ENCODE measurements at regions not wholly inside any gene's neighbourhood (a gene's known extent, or its start where the extent isn't known, plus 50 kb on each side); places are given as distances from the start of the nearest gene placed in this dataset.

DNA sequence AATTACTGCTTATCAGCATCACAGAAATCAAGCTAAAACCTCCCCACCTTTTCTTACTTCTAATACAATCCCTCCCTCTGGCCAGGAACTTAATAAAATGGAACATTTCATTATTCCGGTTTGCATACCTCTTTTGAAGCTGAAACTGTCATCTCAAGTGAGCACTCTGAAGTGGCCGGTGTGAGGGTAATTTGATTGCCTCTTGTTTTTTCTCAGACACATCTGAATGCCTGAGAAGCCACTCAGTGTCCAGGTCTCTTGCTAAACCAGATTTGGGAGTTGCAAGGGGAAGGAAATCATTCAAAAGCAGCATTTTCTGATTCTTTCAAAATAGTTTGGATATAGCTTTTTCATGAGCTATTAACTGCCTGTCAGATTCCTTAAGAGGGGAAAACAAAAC, 190.3 kb downstream of the C1D start:
- Mint-ChIP-seq H3K27ac (no peak overlapping the region), H3K27me3 (peaks cover 26% of the 10 kb centered on the region), H3K4me1 (no peaks in the 10 kb centered on the region), H3K4me3 (no peak overlapping the region), H3K36me3 (ENCODE audit: low read depth) (no peaks in the 10 kb centered on the region), H3K9me3 (no peaks in the 10 kb centered on the region)
- no peak for ATAC-seq (replicated peaks)

DNA sequence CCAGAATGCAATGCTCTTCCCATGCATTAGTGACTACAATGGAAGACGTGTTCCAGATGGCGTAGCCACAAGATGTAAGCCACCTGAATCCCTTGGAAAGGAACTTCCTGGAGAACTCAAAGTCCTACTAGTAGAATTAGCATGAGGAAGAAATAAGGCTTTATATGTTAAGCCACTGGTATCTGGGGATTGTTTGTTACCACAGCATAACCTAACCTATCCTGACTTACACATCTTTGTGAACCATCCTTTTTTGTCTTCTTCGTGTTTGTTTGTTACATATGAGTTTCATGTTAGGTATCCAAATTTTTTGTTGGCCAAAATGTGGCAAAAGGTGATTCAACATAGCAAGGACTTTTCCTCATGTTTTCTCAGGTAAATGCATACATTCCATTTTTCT, 188.9 kb downstream of the C1D start:
- H3K4me3 Mint-ChIP-seq, result no peak overlapping the region
- no peaks in the 10 kb centered on the region for H3K9me3 Mint-ChIP-seq
- no peaks in the 10 kb centered on the region for H3K36me3 Mint-ChIP-seq (ENCODE audit: low read depth)

DNA sequence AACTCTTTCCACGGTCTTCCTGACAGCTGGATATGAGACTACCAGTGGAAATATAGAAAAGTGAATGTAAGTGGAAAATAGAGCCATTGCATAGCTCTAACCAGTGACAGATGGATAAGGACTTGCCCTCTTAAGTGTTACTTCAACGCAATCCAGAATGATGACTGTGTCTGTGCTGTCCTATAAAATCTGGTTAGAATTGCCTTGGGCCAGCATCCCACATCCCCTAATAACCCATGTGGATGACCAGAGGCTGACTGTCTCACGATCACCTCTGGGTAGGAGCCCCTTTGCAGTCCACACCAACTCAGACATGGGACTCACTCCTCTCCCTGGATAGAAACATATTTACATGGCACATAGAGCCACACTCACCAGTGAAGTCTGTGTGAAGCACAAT, 186.6 kb downstream of the C1D start:
- Mint-ChIP-seq H3K4me3 (no peak overlapping the region), H3K36me3 (ENCODE audit: low read depth) (no peaks in the 10 kb centered on the region), H3K27ac (no peak overlapping the region), H3K9me3 (no peaks in the 10 kb centered on the region), H3K4me1 (no peaks in the 10 kb centered on the region), H3K27me3 (peaks cover 16% of the 10 kb centered on the region)
- ATAC-seq (replicated peaks), result no peak

More for the DNA sequence above, 188.9 kb downstream of the C1D start:
- Mint-ChIP-seq H3K27me3 (peaks cover 23% of the 10 kb centered on the region), H3K4me1 (no peaks in the 10 kb centered on the region), H3K27ac (no peak overlapping the region)
- no peak for ATAC-seq (replicated peaks)

DNA sequence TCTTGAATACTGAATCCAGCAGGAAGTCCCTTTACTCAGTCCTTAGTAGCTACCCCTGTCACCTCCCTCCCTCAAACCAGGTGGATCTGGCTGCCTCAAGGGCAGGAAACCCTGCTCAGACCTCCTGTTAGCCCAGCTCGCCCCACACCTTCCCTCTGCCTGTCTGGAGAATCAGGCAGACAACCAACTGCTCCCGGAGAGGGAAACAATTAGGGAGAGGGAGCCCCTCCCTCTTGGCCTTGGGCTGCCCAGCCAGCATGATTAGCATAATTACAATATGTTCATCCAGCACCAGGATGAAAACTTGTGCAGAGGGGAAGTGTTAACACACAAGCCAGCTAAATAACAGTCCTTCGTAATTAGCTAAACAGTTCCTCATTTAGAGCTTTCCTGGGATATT, 185.5 kb downstream of the C1D start:
- no peak overlapping the region for H3K27ac Mint-ChIP-seq
- no peaks in the 10 kb centered on the region for H3K36me3 Mint-ChIP-seq (ENCODE audit: low read depth)
- no peaks in the 10 kb centered on the region for H3K9me3 Mint-ChIP-seq
- H3K4me3 Mint-ChIP-seq, result no peak overlapping the region
- peaks cover 13% of the 10 kb centered on the region for H3K27me3 Mint-ChIP-seq
- H3K4me1 Mint-ChIP-seq, result no peaks in the 10 kb centered on the region
- ATAC-seq (replicated peaks), result no peak

DNA sequence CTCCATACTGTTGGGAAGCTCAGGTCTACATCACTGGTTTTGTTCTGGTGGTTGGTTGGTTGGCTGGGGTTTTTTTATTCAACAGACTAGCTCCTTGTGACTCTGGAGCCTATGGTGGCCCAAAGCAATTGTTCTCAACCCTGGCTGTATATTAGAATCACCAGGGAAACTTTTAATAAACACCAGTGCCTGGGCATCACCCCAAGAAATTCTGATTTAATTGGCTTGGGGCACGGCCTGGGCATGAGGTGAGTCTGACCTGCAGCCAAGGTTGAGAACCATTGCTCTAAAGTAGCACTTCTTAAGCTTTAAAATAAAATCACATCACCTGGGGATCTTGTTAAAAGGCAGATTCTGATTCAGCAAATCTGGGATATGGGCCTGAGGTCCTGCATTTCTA, 184.1 kb downstream of the C1D start:
- ATAC-seq (replicated peaks), result no peak
- H3K27me3 Mint-ChIP-seq, result peaks cover 13% of the 10 kb centered on the region

DNA sequence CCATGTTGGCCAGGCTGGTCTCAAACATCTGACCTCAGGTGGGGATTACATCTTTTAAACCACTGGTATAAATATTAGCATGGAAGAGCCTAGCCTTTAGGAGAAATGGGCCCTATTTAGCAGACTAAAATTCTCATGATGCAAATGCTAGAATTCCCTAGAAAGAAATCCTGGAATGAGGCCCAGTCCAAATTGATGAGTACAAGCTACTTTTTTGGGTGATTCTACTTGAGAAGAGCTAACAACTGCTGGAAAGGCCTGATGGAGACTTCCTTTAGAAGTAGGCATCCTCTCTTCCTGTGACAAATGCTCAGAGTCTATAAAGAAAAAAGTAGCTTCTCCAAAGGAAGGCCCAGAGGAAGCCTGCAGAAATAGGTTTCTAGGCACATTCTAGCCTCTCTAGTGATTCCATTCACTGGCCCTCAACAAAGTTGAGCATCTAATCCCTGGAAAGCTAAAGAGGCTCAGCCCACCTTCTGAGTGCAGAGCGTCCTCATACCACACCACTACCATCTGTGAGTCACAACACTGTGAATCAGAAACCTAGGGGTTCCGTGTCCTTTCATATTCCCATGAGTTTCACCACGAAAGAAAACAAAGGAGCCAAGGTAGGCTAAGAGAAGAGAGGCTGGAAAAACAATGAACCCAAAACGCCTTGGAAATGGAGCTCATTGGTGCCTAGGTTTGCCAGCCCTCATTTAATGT, 183.1 kb downstream of the C1D start:
- no peak overlapping the region for H3K27ac Mint-ChIP-seq
- H3K27me3 Mint-ChIP-seq, result peaks cover 13% of the 10 kb centered on the region
- no peaks in the 10 kb centered on the region for H3K4me1 Mint-ChIP-seq
- H3K36me3 Mint-ChIP-seq (ENCODE audit: low read depth), result no peaks in the 10 kb centered on the region
- H3K4me3 Mint-ChIP-seq, result no peak overlapping the region
- H3K9me3 Mint-ChIP-seq, result no peaks in the 10 kb centered on the region
- ATAC-seq (replicated peaks), result no peak

More for the DNA sequence above, 184.1 kb downstream of the C1D start:
- H3K36me3 Mint-ChIP-seq (ENCODE audit: low read depth), result no peaks in the 10 kb centered on the region
- H3K4me1 Mint-ChIP-seq, result no peaks in the 10 kb centered on the region
- no peak overlapping the region for H3K27ac Mint-ChIP-seq
- no peaks in the 10 kb centered on the region for H3K9me3 Mint-ChIP-seq
- no peak overlapping the region for H3K4me3 Mint-ChIP-seq

DNA sequence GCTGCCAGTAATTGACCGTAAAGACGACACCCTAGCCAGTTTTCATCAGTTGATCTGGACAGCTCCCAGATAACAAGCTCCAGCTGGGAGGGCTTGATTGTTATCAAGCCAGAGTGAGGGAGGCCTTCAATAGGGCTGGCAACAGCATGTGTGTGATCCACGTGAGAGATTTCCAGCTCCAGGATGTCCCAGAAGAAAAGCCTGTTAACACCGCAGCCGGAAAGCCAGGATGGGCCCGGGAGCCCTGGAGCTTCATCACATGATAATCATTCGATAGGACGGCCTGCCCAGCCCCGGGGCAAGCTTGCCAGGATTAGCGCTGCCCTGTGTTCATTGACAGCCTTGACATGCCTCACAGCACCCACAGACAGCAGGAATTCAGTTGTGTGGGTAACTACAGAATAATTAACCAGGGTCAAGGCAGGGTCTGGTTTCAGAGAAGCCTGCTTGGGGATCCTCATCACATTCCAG, 182.5 kb downstream of the C1D start:
- H3K36me3 Mint-ChIP-seq (ENCODE audit: low read depth), result no peaks in the 10 kb centered on the region
- peaks cover 13% of the 10 kb centered on the region for H3K27me3 Mint-ChIP-seq
- no peaks in the 10 kb centered on the region for H3K9me3 Mint-ChIP-seq
- no peaks in the 10 kb centered on the region for H3K4me1 Mint-ChIP-seq
- H3K27ac Mint-ChIP-seq, result no peak overlapping the region
- ATAC-seq (replicated peaks), result no peak
- H3K4me3 Mint-ChIP-seq, result no peak overlapping the region

DNA sequence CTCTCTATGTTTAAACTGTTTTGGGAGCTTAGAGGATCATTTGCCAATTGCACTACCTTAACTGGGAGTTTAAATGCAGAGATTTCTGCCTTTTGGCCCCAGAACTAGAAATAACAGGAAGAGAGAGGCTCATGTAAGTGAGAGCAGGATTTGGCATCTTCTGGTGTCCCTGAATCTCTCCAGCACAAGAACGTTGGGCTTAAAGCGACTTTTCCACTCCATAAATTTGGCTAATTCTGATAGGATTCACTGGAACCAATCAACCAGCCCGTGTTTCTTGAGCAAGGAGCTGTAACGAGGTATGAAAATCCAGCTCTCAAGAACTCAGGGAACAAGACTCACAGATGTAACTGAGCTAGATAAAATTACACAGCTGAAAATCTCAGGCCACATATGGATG, 181.0 kb downstream of the C1D start:
- H3K27ac Mint-ChIP-seq, result no peak overlapping the region
- H3K36me3 Mint-ChIP-seq (ENCODE audit: low read depth), result no peaks in the 10 kb centered on the region
- peaks cover 6% of the 10 kb centered on the region for H3K27me3 Mint-ChIP-seq
- no peak overlapping the region for H3K4me3 Mint-ChIP-seq
- H3K4me1 Mint-ChIP-seq, result no peaks in the 10 kb centered on the region
- ATAC-seq (replicated peaks), result no peak
- H3K9me3 Mint-ChIP-seq, result no peaks in the 10 kb centered on the region

DNA sequence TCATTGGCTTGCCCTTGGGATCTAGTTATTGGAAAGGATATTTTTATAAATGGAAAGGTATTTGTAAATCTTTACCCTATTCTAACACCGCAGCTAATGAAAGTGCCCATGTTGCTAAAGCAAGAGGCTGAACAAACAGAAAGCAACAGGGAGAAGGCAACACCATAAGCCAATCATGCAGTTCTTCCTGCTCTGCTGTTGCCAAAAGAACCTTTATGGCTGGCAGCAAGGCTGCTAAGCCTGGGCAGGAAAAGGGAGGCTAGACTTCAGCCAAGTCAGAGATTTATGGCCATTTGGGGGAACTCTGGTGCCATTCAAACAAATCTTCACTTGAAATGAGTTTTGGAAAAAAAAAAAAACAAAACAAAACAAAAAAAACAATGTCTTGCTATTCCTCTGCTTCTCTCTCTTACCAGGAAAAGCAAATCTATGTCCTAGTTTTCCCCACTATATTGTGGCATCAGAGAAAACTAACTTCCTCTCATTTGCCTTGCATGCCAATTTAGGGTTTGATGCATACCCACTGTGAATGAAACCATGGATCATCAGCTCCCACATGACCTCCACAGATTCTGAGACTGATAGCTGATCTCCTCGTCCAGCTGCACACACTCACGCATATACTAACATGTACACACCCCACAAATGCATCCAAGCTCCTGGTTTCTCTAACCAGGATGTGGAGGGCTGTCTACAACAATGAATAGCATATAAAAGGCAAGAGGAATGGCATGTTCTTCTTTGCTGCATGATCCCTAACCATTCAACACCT, 179.3 kb downstream of the C1D start:
- Mint-ChIP-seq H3K36me3 (ENCODE audit: low read depth) (no peaks in the 10 kb centered on the region), H3K4me1 (no peaks in the 10 kb centered on the region), H3K4me3 (no peak overlapping the region), H3K9me3 (no peaks in the 10 kb centered on the region), H3K27ac (no peak overlapping the region), H3K27me3 (peaks cover 3% of the 10 kb centered on the region)
- no peak for ATAC-seq (replicated peaks)

DNA sequence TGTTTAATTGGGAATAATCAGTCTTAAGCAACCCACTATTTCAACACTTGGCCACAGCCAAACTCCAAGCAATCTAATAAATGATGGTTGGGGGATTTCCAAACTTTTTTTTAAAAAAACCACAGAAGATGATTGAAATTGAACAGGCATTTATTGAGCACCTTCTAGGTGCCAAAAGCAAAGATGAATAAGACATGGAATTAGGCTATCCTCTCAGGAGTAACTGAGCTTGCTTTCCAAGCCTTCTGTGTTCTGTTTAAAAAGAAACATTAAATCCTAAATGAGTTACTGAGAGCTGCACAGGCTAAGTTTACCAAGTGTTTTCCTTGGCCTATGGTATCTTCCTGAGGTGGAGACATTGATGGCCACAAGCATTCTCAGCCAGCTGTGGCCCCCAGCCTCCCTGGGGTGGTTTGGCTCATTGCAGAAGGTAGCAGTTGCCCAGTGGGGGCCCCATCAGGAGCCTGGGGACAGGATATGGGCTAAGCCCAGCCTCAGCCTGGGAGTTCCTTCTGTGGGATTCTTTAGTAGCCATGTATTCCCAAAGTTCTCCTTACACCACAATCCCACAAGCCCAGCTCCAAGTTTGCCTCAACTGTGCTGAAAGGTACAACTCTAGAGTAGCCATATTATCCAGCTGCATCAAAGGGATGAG, 174.3 kb downstream of the C1D start:
- Mint-ChIP-seq H3K27me3 (peaks cover 3% of the 10 kb centered on the region), H3K36me3 (ENCODE audit: low read depth) (no peaks in the 10 kb centered on the region), H3K4me3 (no peak overlapping the region), H3K27ac (no peak overlapping the region), H3K9me3 (no peaks in the 10 kb centered on the region), H3K4me1 (no peaks in the 10 kb centered on the region)
- no peak for ATAC-seq (replicated peaks)

DNA sequence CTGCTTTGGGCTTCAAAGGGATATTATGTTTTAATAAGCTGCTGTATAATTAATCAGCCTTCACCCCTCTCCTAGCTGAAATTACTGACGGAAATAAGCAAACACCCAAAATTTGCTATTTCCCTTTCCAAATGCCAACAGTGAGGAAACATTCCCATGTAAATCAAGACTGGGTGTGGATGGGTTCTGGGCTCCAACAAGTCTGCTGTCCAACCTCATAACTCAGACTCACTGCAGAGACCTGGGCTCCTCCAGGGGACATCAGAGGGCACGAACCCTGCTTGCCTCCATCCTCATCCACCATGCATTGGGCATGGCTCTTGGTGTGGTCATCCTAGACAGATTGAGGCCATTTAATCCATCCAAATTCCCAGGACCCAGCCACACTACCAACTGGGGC, 173.7 kb downstream of the C1D start:
- H3K4me1 Mint-ChIP-seq, result no peaks in the 10 kb centered on the region
- no peak for ATAC-seq (replicated peaks)
- H3K36me3 Mint-ChIP-seq (ENCODE audit: low read depth), result no peaks in the 10 kb centered on the region
- H3K27me3 Mint-ChIP-seq, result peaks cover 7% of the 10 kb centered on the region
- H3K9me3 Mint-ChIP-seq, result no peaks in the 10 kb centered on the region
- H3K4me3 Mint-ChIP-seq, result no peak overlapping the region
- no peak overlapping the region for H3K27ac Mint-ChIP-seq

DNA sequence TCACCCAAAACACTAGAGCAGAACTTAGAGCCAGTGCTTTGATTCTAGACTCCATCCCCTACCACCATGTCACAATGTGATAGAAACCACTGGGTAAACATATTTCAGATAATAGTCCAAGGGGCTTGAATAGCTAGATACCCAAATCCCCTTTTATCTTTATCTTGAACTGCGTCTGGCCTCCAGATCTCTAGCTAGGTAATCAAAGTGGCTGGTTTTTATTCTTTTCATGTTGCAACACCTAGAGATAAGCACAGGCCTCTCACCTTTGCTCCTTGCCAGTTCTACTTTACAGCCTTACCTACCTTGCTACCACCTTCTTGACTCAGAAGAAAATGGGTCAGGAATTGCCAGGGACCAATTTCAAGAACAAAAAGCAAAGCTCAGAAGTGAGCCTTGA, 171.2 kb downstream of the C1D start:
- no peaks in the 10 kb centered on the region for H3K4me1 Mint-ChIP-seq
- peaks cover 13% of the 10 kb centered on the region for H3K27me3 Mint-ChIP-seq
- H3K9me3 Mint-ChIP-seq, result no peaks in the 10 kb centered on the region
- no peaks in the 10 kb centered on the region for H3K36me3 Mint-ChIP-seq (ENCODE audit: low read depth)
- ATAC-seq (replicated peaks), result no peak
- no peak overlapping the region for H3K27ac Mint-ChIP-seq
- no peak overlapping the region for H3K4me3 Mint-ChIP-seq

DNA sequence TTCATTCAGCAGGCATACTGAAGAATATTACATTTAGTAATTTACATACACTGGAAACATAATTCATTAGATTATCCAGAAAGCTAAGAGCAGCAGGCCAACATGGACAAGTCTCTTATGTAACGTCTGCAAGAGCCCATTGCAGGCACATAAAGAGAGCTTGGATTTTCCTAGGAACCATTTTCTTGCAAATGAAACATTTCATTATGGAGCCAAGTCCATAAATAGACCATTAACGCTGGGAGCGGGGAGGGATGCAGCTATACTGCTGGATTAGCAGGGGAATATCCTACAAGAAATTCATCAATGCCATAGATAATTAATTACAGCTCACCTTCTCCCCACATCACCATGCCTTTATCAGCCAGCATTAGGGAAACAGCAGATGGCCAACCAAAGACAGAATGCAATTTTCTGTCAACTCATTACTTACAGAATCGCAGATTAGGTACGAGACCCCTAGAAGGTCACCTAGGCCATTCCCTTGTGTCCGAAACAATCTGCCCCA, 170.4 kb downstream of the C1D start:
- no peaks in the 10 kb centered on the region for H3K36me3 Mint-ChIP-seq (ENCODE audit: low read depth)
- peaks cover 13% of the 10 kb centered on the region for H3K27me3 Mint-ChIP-seq
- ATAC-seq (replicated peaks), result no peak
- no peaks in the 10 kb centered on the region for H3K9me3 Mint-ChIP-seq
- H3K4me3 Mint-ChIP-seq, result no peak overlapping the region
- no peaks in the 10 kb centered on the region for H3K4me1 Mint-ChIP-seq
- H3K27ac Mint-ChIP-seq, result no peak overlapping the region

DNA sequence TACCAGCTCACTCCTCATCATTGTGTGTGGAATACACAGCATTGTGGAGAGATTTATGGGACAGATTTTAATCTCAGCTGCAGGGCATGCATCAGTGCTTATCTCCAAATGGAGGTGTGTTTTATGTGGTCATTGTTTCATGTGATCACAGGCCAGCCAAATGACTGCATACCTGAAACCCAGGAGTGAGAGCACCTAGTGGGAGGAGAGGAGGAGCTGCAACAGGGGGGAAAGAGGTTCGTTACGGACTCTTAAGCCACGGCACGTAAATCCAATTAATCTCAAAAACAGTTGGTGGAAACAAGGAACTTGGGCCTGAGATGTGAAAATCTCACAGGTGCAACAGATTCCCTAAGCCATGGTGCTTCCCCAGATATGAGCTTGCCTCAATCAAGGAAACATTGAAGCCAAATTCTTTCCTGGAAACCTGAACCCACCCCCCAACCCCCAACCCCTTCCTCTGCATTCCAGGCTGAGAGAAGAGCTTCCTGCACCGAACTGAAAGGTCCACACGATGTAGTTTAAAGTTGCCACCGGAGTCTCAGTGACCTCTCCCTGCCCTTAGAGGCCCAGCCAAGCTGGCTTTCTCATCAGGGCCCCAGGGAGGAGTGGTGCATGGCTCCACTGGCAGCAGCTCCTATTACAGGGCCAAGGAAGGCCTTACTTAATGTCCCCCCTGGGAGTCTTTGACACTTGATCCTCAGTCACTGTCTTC, 167.4 kb downstream of the C1D start:
- Mint-ChIP-seq H3K36me3 (ENCODE audit: low read depth) (no peaks in the 10 kb centered on the region), H3K4me3 (no peak overlapping the region), H3K9me3 (no peaks in the 10 kb centered on the region), H3K27ac (no peak overlapping the region), H3K27me3 (peaks cover 12% of the 10 kb centered on the region), H3K4me1 (no peaks in the 10 kb centered on the region)
- no peak for ATAC-seq (replicated peaks)

All from activated T-helper 17 cell treated with anti-CD3 and anti-CD28 coated beads, Interleukin-2, amount 50 U/mL, for 72 hours (primary cell).